AG09319 (cell line): ENCODE measurements at regions not wholly inside any gene's neighbourhood (a gene's known extent, or its start where the extent isn't known, plus 50 kb on each side); places are given as distances from the start of the nearest gene placed in this dataset.
A peak's percentile ranks its signal among the peaks of the same experiment; 100 is the strongest.

Source experiments
- DNase-seq: peaks from one replicate; pipeline ENCODE4 v3.0.0-alpha.2; 2010; ENCODE audit warnings: low read depth; ENCODE audit errors: extremely low read depth
- TF ChIP-seq, protein P1 (sequence below): IDR thresholded peaks from 2 replicates; pipeline ENCODE4 v1.5.1; 2011; ENCODE audit warnings: low read depth, mild to moderate bottlenecking, inconsistent platforms, low read length, moderate library complexity

DNA sequence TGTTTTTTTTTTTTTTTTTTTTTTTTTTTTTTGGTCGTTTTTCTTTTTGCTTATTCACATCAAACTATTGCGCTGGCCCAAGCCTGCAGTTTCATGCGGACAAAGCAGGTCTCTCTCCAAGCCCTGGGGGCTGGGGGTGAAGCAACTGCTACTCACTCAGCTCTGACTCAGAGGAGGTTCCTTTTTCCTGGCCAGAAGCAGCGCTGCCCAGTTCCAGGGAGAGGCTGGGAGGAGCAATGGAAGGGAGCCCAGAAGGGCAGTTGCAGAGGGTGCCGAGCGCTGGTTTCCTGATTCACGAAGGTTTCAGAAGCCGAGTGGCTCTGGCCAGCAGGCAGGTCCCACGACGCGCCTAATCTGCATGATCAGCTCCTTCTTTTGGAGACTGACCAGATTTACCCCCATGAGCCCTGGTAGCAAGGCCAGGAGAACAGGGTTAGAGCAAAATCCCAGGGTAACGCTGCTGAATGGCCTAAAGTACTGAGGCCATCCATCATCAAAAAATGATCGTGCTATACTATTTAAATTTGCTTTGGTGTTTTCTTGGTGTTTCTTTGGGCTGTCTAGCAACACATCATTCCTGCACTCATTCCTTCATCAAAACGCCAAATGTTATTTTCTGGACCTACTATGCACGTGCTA, 144.7 kb upstream of the SOX9 start:
- peak; percentile 96 for DNase-seq

DNA sequence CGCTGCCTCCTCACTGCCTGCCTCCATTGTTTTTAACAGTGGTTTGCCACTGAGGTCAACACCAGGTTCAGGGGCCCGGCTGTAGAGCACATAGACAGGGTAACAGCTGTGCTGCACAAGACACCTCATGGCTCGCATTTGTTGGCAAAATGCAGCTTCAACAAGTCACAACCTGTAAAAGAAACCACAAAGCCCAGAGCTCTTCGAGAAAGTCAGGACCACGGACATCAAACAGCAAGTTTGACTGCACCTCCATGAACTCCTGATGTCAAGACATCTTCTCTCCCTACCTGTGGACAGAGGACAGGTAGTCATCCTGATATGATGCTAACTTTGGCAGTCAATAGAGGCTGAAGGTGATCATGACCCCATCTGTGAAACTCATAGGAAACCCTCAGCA, 142.4 kb upstream of the SOX9 start:
- no peak for DNase-seq
- TF ChIP-seq, protein P1, sequence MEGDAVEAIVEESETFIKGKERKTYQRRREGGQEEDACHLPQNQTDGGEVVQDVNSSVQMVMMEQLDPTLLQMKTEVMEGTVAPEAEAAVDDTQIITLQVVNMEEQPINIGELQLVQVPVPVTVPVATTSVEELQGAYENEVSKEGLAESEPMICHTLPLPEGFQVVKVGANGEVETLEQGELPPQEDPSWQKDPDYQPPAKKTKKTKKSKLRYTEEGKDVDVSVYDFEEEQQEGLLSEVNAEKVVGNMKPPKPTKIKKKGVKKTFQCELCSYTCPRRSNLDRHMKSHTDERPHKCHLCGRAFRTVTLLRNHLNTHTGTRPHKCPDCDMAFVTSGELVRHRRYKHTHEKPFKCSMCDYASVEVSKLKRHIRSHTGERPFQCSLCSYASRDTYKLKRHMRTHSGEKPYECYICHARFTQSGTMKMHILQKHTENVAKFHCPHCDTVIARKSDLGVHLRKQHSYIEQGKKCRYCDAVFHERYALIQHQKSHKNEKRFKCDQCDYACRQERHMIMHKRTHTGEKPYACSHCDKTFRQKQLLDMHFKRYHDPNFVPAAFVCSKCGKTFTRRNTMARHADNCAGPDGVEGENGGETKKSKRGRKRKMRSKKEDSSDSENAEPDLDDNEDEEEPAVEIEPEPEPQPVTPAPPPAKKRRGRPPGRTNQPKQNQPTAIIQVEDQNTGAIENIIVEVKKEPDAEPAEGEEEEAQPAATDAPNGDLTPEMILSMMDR: no peak

More for the DNA sequence above, 144.7 kb upstream of the SOX9 start:
- TF ChIP-seq, protein P1: no peak

DNA sequence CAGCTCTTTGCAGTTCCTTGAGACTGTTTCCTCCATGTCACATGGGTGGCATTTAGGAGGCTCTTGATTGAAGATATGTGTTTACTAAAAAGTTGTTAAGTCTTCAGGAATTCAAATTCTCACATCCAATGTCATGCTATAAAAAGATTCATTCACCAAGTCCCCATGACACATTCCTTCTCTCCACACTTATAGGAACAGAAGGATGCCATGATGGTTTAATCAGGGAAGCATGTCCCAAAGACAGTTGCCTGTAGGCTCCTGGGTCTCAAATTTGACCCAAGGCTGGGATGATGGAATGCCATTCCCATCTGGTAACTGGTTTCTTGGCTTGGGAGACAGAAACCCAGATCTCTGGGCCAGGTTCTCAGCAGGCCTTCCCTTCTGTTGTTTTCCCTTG, 140.6 kb upstream of the SOX9 start:
- DNase-seq: no peak
- TF ChIP-seq, protein P1: no peak

DNA sequence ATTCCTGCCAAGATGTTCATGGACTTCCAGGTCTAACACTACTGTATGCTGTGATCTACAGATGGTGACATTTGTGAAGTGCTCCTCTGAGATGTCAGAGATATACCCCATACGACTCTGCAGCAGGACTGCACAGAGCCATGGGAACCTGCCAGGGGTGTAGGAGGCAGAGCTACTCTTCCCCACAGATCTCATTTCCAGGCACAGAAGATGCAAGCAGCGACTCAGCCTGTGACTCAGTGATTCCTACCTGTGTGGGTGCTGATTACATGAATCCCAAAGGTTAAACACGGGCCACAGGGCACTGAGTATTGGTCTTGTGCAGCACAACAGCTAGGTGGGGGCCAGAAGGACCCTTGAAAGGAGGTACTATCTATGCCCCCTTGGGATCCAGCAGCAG, 137.0 kb upstream of the SOX9 start:
- DNase-seq: no peak
- TF ChIP-seq, protein P1: no peak

DNA sequence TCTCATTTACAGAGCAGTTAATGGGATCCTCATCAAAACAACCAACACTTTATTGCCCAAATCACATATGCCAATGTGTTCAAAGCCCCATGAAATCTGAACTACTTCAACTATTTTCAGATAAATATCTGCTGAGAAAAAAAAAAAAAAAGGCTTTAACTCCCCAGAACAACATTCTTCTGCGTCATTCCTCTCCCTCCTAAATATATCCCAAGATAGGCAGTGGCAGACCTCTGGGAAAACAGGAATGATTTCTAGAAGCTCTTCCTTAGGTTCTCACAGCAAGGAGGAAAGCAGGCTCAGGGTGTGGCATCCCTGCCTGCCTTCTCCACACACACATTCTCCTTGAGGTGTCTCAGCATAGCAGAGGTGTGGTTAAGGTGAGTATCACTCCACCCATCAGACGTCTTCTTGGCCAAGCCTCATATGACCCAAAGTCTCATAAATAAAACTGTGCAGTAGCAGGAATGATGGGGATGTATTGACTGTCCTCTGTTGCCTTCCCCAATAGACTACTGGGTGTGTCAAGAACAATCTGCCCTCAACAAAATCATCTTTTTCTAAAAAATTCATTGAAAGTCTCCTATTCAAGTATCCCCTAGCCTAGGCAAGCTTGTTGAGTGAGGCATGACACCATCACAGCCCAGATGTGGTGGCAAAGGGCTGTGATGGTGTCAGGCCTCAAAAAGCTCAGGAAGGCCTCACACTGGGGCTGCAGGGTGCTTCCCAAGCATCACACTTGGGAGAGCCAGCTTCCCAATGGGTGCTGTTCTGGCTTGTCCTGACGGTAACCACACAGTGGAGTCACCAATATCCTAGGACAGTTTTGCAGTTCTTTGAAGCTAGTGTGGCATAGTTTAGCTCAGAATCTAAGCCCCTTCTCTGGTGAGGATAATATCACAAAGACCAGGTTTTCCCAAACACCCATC, 135.4 kb upstream of the SOX9 start:
- no peak for DNase-seq
- TF ChIP-seq, protein P1: no peak

DNA sequence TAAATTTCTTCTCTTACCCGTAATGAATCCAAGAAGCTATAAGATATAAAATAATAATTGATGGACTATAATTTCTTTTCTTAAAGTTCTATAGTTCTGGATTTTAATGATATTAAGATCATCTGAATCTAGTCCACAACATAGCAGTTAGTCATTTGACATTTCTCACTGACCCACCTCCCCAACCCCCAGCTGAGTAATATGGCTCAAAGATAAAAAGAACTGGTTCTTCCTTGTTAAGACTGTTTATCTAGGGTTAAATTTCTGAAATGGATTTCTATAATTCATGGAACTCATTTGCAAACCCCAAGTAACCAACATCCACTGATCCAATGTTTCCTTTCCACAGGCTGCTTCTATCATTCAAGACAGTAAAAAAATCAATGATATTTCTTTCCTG, 133.9 kb upstream of the SOX9 start:
- no peak for DNase-seq
- TF ChIP-seq, protein P1: no peak

DNA sequence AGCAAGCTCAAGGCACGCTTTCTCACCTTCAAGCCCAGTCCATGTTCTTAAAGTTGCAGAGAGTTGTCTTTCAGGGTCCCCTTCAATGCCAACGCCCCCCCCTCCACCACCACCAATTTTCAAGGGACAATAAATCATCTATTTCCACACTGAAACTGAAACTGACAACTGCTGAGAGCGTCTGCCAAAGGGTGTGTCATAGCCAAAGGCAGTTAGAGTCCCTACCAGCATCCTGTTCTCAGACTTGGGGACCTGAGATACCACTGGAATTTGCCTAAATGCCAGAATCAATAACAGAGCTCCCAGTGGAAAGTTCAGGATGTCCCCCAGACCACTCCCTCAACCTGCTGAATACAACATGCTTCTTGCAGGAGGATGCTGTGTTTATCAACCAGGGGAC, 133.2 kb upstream of the SOX9 start:
- DNase-seq: no peak
- TF ChIP-seq, protein P1: no peak
